ENCODE measurements at regions not wholly inside any gene's neighbourhood (a gene's known extent, or its start where the extent isn't known, plus 50 kb on each side); places are given as distances from the start of the nearest gene placed in this dataset.

- TF ChIP-seq CTCF (IDR thresholded peaks at IDR 0.05) (no peak), POLR2A (IDR thresholded peaks at IDR 0.05) (no peak)
Measured at GRCh38 chr5:1967736-1968135, 85.0 kb upstream of the IRX4 start.

All from body of pancreas (tissue), 4 donors.